GM12891 (cell line): ENCODE measurements at regions not wholly inside any gene's neighbourhood (a gene's known extent, or its start where the extent isn't known, plus 50 kb on each side); places are given as distances from the start of the nearest gene placed in this dataset.

Source experiments
- POLR2A ChIP-seq: IDR thresholded peaks from 2 replicates; pipeline ENCODE4 v1.6.1; 2011; ENCODE audit warnings: low read depth, low read length, control low read depth
- POLR2AphosphoS5 ChIP-seq: IDR thresholded peaks from 2 replicates; pipeline ENCODE4 v1.6.1; 2011; ENCODE audit warnings: low read depth, low read length, control low read depth
- SPI1 ChIP-seq: IDR thresholded peaks from 2 replicates; pipeline ENCODE4 v1.6.1; 2011; ENCODE audit warnings: low read depth, low read length, control low read depth
- TAF1 ChIP-seq: IDR thresholded peaks from 2 replicates; pipeline ENCODE4 v1.6.1; 2011; ENCODE audit warnings: low read depth, low read length, control low read depth

- TF ChIP-seq POLR2A, result no peak
- TF ChIP-seq TAF1, result no peak
- TF ChIP-seq SPI1, result no peak
- TF ChIP-seq POLR2AphosphoS5, result no peak
Observed at GRCh38 chr22:25489947-25490346, 74.5 kb upstream of the GRK3 start.
